LNCaP clone FGC (cell line): ENCODE measurements at regions not wholly inside any gene's neighbourhood (a gene's known extent, or its start where the extent isn't known, plus 50 kb on each side); places are given as distances from the start of the nearest gene placed in this dataset.

ENCODE experiments used
- DNase-seq: peaks from one replicate; pipeline ENCODE4 v3.0.0-alpha.2; 2011; ENCODE audit warnings: low read depth
- H3K4me3 ChIP-seq: 2 replicates; pipeline ENCODE4 v1.5.1; 2011; ENCODE audit warnings: mild to moderate bottlenecking, low read depth, low read length, control low read depth
- CTCF ChIP-seq: IDR thresholded peaks from 2 replicates; pipeline ENCODE4 v1.5.1; 2012; ENCODE audit warnings: mild to moderate bottlenecking; ENCODE audit not compliant: control insufficient read depth, insufficient read depth; ENCODE audit errors: extremely low read depth

GRCh38 chr2:13576406-13577036, 859.8 kb downstream of the TRIB2 start:
- no peak overlapping the region for H3K4me3 ChIP-seq
- TF ChIP-seq CTCF = no peak
- no peak for DNase-seq

- no peak for TF ChIP-seq CTCF
- no peak overlapping the region for H3K4me3 ChIP-seq
- DNase-seq = no peak
Observed at GRCh38 chr2:13578547-13578946, 861.8 kb downstream of the TRIB2 start.

GRCh38 chr2:13581471-13581870, 864.7 kb downstream of the TRIB2 start:
- 0 out of 2 replicates have a peak, but pooled peaks have one; percentile 7 for TF ChIP-seq CTCF
- no peak for DNase-seq
- no peak overlapping the region for H3K4me3 ChIP-seq

GRCh38 chr2:13583609-13584008, 866.9 kb downstream of the TRIB2 start:
- TF ChIP-seq CTCF = no peak
- H3K4me3 ChIP-seq = no peak overlapping the region
- DNase-seq = no peak

- DNase-seq = no peak
- no peak for TF ChIP-seq CTCF
- no peak overlapping the region for H3K4me3 ChIP-seq
Observed at GRCh38 chr2:13584020-13584419, 867.3 kb downstream of the TRIB2 start.

- H3K4me3 ChIP-seq = no peak overlapping the region
- no peak for DNase-seq
- TF ChIP-seq CTCF = no peak
Observed at GRCh38 chr2:13585732-13586131, 869.0 kb downstream of the TRIB2 start.

- no peak for DNase-seq
Observed at GRCh38 chr2:13596233-13596632, 879.5 kb downstream of the TRIB2 start.

More at GRCh38 chr2:13596233-13596632, 879.5 kb downstream of the TRIB2 start:
- TF ChIP-seq CTCF = no peak
- H3K4me3 ChIP-seq = no peak overlapping the region
